ENCODE measurements at regions not wholly inside any gene's neighbourhood (a gene's known extent, or its start where the extent isn't known, plus 50 kb on each side); places are given as distances from the start of the nearest gene placed in this dataset.

GRCh38 chr20:40265825-40266533 lies 423.1 kb downstream of the MAFB start:
- DNase-seq = peak; percentile 8

GRCh38 chr20:40262219-40262618 lies 426.8 kb downstream of the MAFB start:
- DNase-seq = no peak

GRCh38 chr20:40258931-40259330 lies 430.1 kb downstream of the MAFB start:
- DNase-seq = no peak

- no peak for DNase-seq
Observed at GRCh38 chr20:40257763-40258162, 431.3 kb downstream of the MAFB start.

- no peak for DNase-seq
Observed at GRCh38 chr20:40255365-40255764, 433.7 kb downstream of the MAFB start.

- DNase-seq = no peak
Observed at GRCh38 chr20:40254023-40254772, 434.8 kb downstream of the MAFB start.

GRCh38 chr20:40251284-40251932 lies 437.6 kb downstream of the MAFB start:
- DNase-seq = peak; percentile 58

- DNase-seq = no peak
Observed at GRCh38 chr20:40249805-40250204, 439.2 kb downstream of the MAFB start.

GRCh38 chr20:40245829-40246228 lies 443.2 kb downstream of the MAFB start:
- no peak for DNase-seq

GRCh38 chr20:40244286-40244685 lies 444.8 kb downstream of the MAFB start:
- DNase-seq = no peak

- no peak for DNase-seq
Observed at GRCh38 chr20:40241596-40242343, 447.3 kb downstream of the MAFB start.

GRCh38 chr20:40238511-40238910 lies 450.5 kb downstream of the MAFB start:
- DNase-seq = no peak

GRCh38 chr20:40234593-40234992 lies 454.4 kb downstream of the MAFB start:
- no peak for DNase-seq

GRCh38 chr20:40233406-40233805 lies 455.6 kb downstream of the MAFB start:
- no peak for DNase-seq

GRCh38 chr20:40232756-40233155 lies 456.3 kb downstream of the MAFB start:
- no peak for DNase-seq

- DNase-seq = no peak
Observed at GRCh38 chr20:40232273-40232672, 456.8 kb downstream of the MAFB start.

GRCh38 chr20:40230486-40230885 lies 458.6 kb downstream of the MAFB start:
- no peak for DNase-seq

- no peak for DNase-seq
Observed at GRCh38 chr20:40225596-40225995, 463.4 kb downstream of the MAFB start.

GRCh38 chr20:40223810-40224209 lies 465.2 kb downstream of the MAFB start:
- DNase-seq = no peak

- no peak for DNase-seq
Observed at GRCh38 chr20:40218971-40219370, 470.1 kb downstream of the MAFB start.

GRCh38 chr20:40218316-40218969 lies 470.6 kb downstream of the MAFB start:
- DNase-seq = no peak

- DNase-seq = no peak
Observed at GRCh38 chr20:40207655-40208054, 481.4 kb downstream of the MAFB start.

- DNase-seq = no peak
Observed at GRCh38 chr20:40205971-40206370, 483.1 kb downstream of the MAFB start.
